HG02943 (cell line): ENCODE measurements at regions not wholly inside any gene's neighbourhood (a gene's known extent, or its start where the extent isn't known, plus 50 kb on each side); places are given as distances from the start of the nearest gene placed in this dataset.
"Not testable (repeated sequence)": the region's sequence is repeated elsewhere in the genome, so short reads cannot be mapped to it uniquely, and the experiment has no call there.

Experiments
- ATAC-seq: cut with Tn5 transposase; IDR thresholded peaks from one replicate; pipeline ENCODE4 v1.9.1; 2021; ENCODE audit warnings: mild to moderate bottlenecking, low read depth, moderate library complexity; ENCODE audit not compliant: unreplicated experiment

GRCh38 chr2:126253669-126254068 lies 402.3 kb upstream of the GYPC start:
- ATAC-seq = no peak

GRCh38 chr2:126264625-126265024 lies 391.3 kb upstream of the GYPC start:
- ATAC-seq = no peak

- ATAC-seq = no peak
Observed at GRCh38 chr2:126269911-126270310, 386.0 kb upstream of the GYPC start.

- ATAC-seq = no peak
Observed at GRCh38 chr2:126270587-126270986, 385.4 kb upstream of the GYPC start.

- ATAC-seq = no peak
Observed at GRCh38 chr2:126272401-126272800, 383.6 kb upstream of the GYPC start.

GRCh38 chr2:126275098-126275497 lies 380.9 kb upstream of the GYPC start:
- no peak for ATAC-seq

- not testable (repeated sequence) for ATAC-seq
Observed at GRCh38 chr2:126276268-126276667, 379.7 kb upstream of the GYPC start.

GRCh38 chr2:126288362-126288761 lies 367.6 kb upstream of the GYPC start:
- ATAC-seq = no peak

- ATAC-seq = not testable (repeated sequence)
Observed at GRCh38 chr2:126293962-126294361, 362.0 kb upstream of the GYPC start.

GRCh38 chr2:126299469-126299976 lies 356.4 kb upstream of the GYPC start:
- ATAC-seq = no peak

GRCh38 chr2:126300348-126300747 lies 355.6 kb upstream of the GYPC start:
- no peak for ATAC-seq

- no peak for ATAC-seq
Observed at GRCh38 chr2:126302043-126302442, 353.9 kb upstream of the GYPC start.

- ATAC-seq = no peak
Observed at GRCh38 chr2:126303113-126303512, 352.8 kb upstream of the GYPC start.

GRCh38 chr2:126304154-126304553 lies 351.8 kb upstream of the GYPC start:
- no peak for ATAC-seq

GRCh38 chr2:126306539-126306938 lies 349.4 kb upstream of the GYPC start:
- no peak for ATAC-seq

- no peak for ATAC-seq
Observed at GRCh38 chr2:126307740-126308139, 348.2 kb upstream of the GYPC start.

GRCh38 chr2:126309185-126309584 lies 346.8 kb upstream of the GYPC start:
- no peak for ATAC-seq

GRCh38 chr2:126312579-126312978 lies 343.4 kb upstream of the GYPC start:
- no peak for ATAC-seq

- no peak for ATAC-seq
Observed at GRCh38 chr2:126315828-126316227, 340.1 kb upstream of the GYPC start.

GRCh38 chr2:126317790-126318431 lies 338.0 kb upstream of the GYPC start:
- no peak for ATAC-seq

- no peak for ATAC-seq
Observed at GRCh38 chr2:126322342-126322741, 333.6 kb upstream of the GYPC start.

- no peak for ATAC-seq
Observed at GRCh38 chr2:126325202-126325601, 330.8 kb upstream of the GYPC start.

GRCh38 chr2:126329173-126329572 lies 326.8 kb upstream of the GYPC start:
- ATAC-seq = no peak
